PFSK-1 (cell line): ENCODE measurements at regions not wholly inside any gene's neighbourhood (a gene's known extent, or its start where the extent isn't known, plus 50 kb on each side); places are given as distances from the start of the nearest gene placed in this dataset.

Source experiments
- POLR2AphosphoS5 ChIP-seq: IDR thresholded peaks from 2 replicates; pipeline ENCODE4 v1.6.1; 2012; ENCODE audit warnings: low read depth, mild to moderate bottlenecking, control low read depth, low read length, moderate library complexity
- REST ChIP-seq, 2 experiments: IDR thresholded peaks; 2 replicates each; pipeline versions ENCODE4 v1.6.1 to v1.8.0; 2011 to 2012; ENCODE audit warnings: low read depth in 2 of 2, low read length in 2 of 2, control low read depth in 1 of 2, inconsistent platforms in 1 of 2, mild to moderate bottlenecking in 1 of 2, moderate library complexity in 1 of 2; ENCODE audit not compliant: insufficient read depth in 1 of 2
- TAF1 ChIP-seq: IDR thresholded peaks from 2 replicates; pipeline ENCODE4 v1.6.1; 2012; ENCODE audit warnings: low read length, control low read depth, borderline replicate concordance; ENCODE audit not compliant: insufficient read depth

- TF ChIP-seq POLR2AphosphoS5, result no peak
- TF ChIP-seq TAF1, result no peak
- TF ChIP-seq REST (IDR thresholded peaks at IDR 0.05; ENCODE audit: insufficient read depth in 1 of 2, low read depth in 2 of 2, low read length in 2 of 2), result no peak
Measured at GRCh38 chr6:93120154-93120742, 299.1 kb downstream of the EPHA7 start.
